ENCODE measurements at regions not wholly inside any gene's neighbourhood (a gene's known extent, or its start where the extent isn't known, plus 50 kb on each side); places are given as distances from the start of the nearest gene placed in this dataset.

GRCh38 chr14:101407328-101407727, 154.0 kb upstream of the DIO3 start:
- Histone ChIP-seq H3K27me3 (replicated peaks; ENCODE audit: insufficient read depth) (no peaks in the 10 kb centered on the region), H3K36me3 (no peaks in the 10 kb centered on the region), H3K27ac (peak overlapping the region; percentile 52), H3K4me1 (replicated peaks) (no peaks in the 10 kb centered on the region), H3K9me3 (no peaks in the 10 kb centered on the region), H3K4me3 (no peak overlapping the region)
- intact Hi-C loops (cut with DNase I): loop anchor here (5.0 kb wide), 1 partner anchor 40 kb away; no protein-coding TSS in a partner anchor
- TF ChIP-seq POLR2AphosphoS5 (IDR thresholded peaks at IDR 0.05) (no peak), POLR2A (IDR thresholded peaks at IDR 0.05) (no peak), CTCF (IDR thresholded peaks at IDR 0.05) (no peak)
- no peak for DNase-seq (ENCODE audit: low spot score)
- 69% methylated on average over 8 of the region's 8 CpGs for WGBS

- Histone ChIP-seq H3K4me1 (replicated peaks) (no peaks in the 10 kb centered on the region), H3K27ac (peak overlapping the region; percentile 52)
Measured at GRCh38 chr14:101408077-101408831, 153.0 kb upstream of the DIO3 start.

GRCh38 chr14:101409006-101409543, 152.2 kb upstream of the DIO3 start:
- TF ChIP-seq POLR2AphosphoS5 (IDR thresholded peaks at IDR 0.05) (no peak), POLR2A (IDR thresholded peaks at IDR 0.05) (no peak), CTCF (IDR thresholded peaks at IDR 0.05) (no peak)
- Histone ChIP-seq H3K9me3 (no peaks in the 10 kb centered on the region), H3K27me3 (replicated peaks; ENCODE audit: insufficient read depth) (no peaks in the 10 kb centered on the region), H3K36me3 (no peaks in the 10 kb centered on the region), H3K4me1 (replicated peaks) (no peaks in the 10 kb centered on the region), H3K27ac (peak overlapping the region; percentile 30 to 36), H3K4me3 (no peak overlapping the region)
- 73% methylated on average over 19 of the region's 19 CpGs for WGBS
- DNase-seq (ENCODE audit: low spot score): no peak
- intact Hi-C loops (cut with DNase I): loop anchor here (5.0 kb wide), 1 partner anchor 42 kb away; no protein-coding TSS in a partner anchor

More at GRCh38 chr14:101408077-101408831, 153.0 kb upstream of the DIO3 start:
- Histone ChIP-seq H3K36me3 (no peaks in the 10 kb centered on the region), H3K27me3 (replicated peaks; ENCODE audit: insufficient read depth) (no peaks in the 10 kb centered on the region), H3K4me3 (no peak overlapping the region), H3K9me3 (no peaks in the 10 kb centered on the region)
- WGBS: 41% methylated on average over 20 of the region's 20 CpGs
- intact Hi-C loops (cut with DNase I): loop anchor here (5.0 kb wide), 1 partner anchor 41 kb away; no protein-coding TSS in a partner anchor
- TF ChIP-seq POLR2AphosphoS5 (IDR thresholded peaks at IDR 0.05): peak; percentile 61
- TF ChIP-seq CTCF (IDR thresholded peaks at IDR 0.05): no peak
- DNase-seq (ENCODE audit: low spot score): no peak

GRCh38 chr14:101410126-101410525, 151.2 kb upstream of the DIO3 start:
- H3K27ac ChIP-seq: peak overlapping the region in 1 of 2 donors; percentile 36
- no peaks in the 10 kb centered on the region for H3K27me3 ChIP-seq (replicated peaks; ENCODE audit: insufficient read depth)

More at GRCh38 chr14:101410126-101410525, 151.2 kb upstream of the DIO3 start:
- no peak for DNase-seq (ENCODE audit: low spot score)
- no peak for TF ChIP-seq POLR2A (IDR thresholded peaks at IDR 0.05)
- TF ChIP-seq CTCF (IDR thresholded peaks at IDR 0.05): no peak
- no peak for TF ChIP-seq POLR2AphosphoS5 (IDR thresholded peaks at IDR 0.05)
- 67% methylated on average over 5 of the region's 5 CpGs for WGBS
- intact Hi-C loops (cut with DNase I): no loop called here
- Histone ChIP-seq H3K36me3 (no peaks in the 10 kb centered on the region), H3K9me3 (no peaks in the 10 kb centered on the region), H3K4me3 (no peak overlapping the region), H3K4me1 (replicated peaks) (no peaks in the 10 kb centered on the region)

Measured in prostate gland (tissue), 2 donors.